Activated CD4-positive, CD25-positive, alpha-beta regulatory T cell treated with anti-CD3 and anti-CD28 coated beads, Interleukin-2, amount 50 U/mL, for 24 hours (primary cell): ENCODE measurements at regions not wholly inside any gene's neighbourhood (a gene's known extent, or its start where the extent isn't known, plus 50 kb on each side); places are given as distances from the start of the nearest gene placed in this dataset.
"Not testable (repeated sequence)": the region's sequence is repeated elsewhere in the genome, so short reads cannot be mapped to it uniquely, and the experiment has no call there.

ENCODE experiments used
- ATAC-seq, 2 donors: fragments of 150-1000 bp; cut with Tn5 transposase; one replicate each; pipeline ENCODE4 v1.10.0; 2021; ENCODE audit warnings: mild to moderate bottlenecking in 1 of 2, moderate library complexity in 1 of 2

GRCh38 chr9:82456642-82457041 is 468.1 kb downstream of the SPATA31D1 start:
- ATAC-seq, result no peak

GRCh38 chr9:82457298-82457697 is 468.7 kb downstream of the SPATA31D1 start:
- no peak for ATAC-seq

GRCh38 chr9:82457891-82458290 is 469.3 kb downstream of the SPATA31D1 start:
- ATAC-seq, result no peak

GRCh38 chr9:82458296-82458695 is 469.7 kb downstream of the SPATA31D1 start:
- no peak for ATAC-seq

GRCh38 chr9:82466616-82467260 is 478.2 kb downstream of the SPATA31D1 start:
- no peak for ATAC-seq

GRCh38 chr9:82467436-82467835 is 478.9 kb downstream of the SPATA31D1 start:
- ATAC-seq, result no peak

GRCh38 chr9:82474235-82474634 is 485.7 kb downstream of the SPATA31D1 start:
- ATAC-seq, result no peak

GRCh38 chr9:82475584-82476301 is 487.2 kb downstream of the SPATA31D1 start:
- no peak for ATAC-seq

- ATAC-seq, result no peak
These were observed 492.3 kb downstream of the SPATA31D1 start for GRCh38 chr9:82480921-82481320.

- ATAC-seq, result no peak
These were observed 499.4 kb downstream of the SPATA31D1 start for GRCh38 chr9:82487935-82488312.

- no peak for ATAC-seq
These were observed 500.0 kb downstream of the SPATA31D1 start for GRCh38 chr9:82488313-82489200.

- no peak for ATAC-seq
These were observed 500.7 kb downstream of the SPATA31D1 start for GRCh38 chr9:82489201-82489821.

GRCh38 chr9:82490019-82490499 is 501.5 kb downstream of the SPATA31D1 start:
- no peak for ATAC-seq

- ATAC-seq, result not testable (repeated sequence)
These were observed 502.2 kb downstream of the SPATA31D1 start for GRCh38 chr9:82490821-82491220.

- no peak for ATAC-seq
These were observed 503.0 kb downstream of the SPATA31D1 start for GRCh38 chr9:82491604-82492003.

GRCh38 chr9:82492274-82492673 is 503.7 kb downstream of the SPATA31D1 start:
- ATAC-seq, result no peak

- no peak for ATAC-seq
These were observed 507.6 kb downstream of the SPATA31D1 start for GRCh38 chr9:82495884-82496777.

- no peak for ATAC-seq
These were observed 510.2 kb downstream of the SPATA31D1 start for GRCh38 chr9:82498541-82499317.

- no peak for ATAC-seq
These were observed 510.8 kb downstream of the SPATA31D1 start for GRCh38 chr9:82499337-82499736.

- no peak for ATAC-seq
These were observed 516.0 kb downstream of the SPATA31D1 start for GRCh38 chr9:82504620-82505019.

GRCh38 chr9:82511626-82512025 is 523.1 kb downstream of the SPATA31D1 start:
- ATAC-seq, result no peak
